NAMALWA (cell line): ENCODE measurements at regions not wholly inside any gene's neighbourhood (a gene's known extent, or its start where the extent isn't known, plus 50 kb on each side); places are given as distances from the start of the nearest gene placed in this dataset.
"Not testable (repeated sequence)": the region's sequence is repeated elsewhere in the genome, so short reads cannot be mapped to it uniquely, and the experiment has no call there.

ENCODE experiments used
- DNase-seq: peaks from one replicate; pipeline ENCODE4 v3.0.0-alpha.2; 2015; ENCODE audit warnings: low spot score

DNA sequence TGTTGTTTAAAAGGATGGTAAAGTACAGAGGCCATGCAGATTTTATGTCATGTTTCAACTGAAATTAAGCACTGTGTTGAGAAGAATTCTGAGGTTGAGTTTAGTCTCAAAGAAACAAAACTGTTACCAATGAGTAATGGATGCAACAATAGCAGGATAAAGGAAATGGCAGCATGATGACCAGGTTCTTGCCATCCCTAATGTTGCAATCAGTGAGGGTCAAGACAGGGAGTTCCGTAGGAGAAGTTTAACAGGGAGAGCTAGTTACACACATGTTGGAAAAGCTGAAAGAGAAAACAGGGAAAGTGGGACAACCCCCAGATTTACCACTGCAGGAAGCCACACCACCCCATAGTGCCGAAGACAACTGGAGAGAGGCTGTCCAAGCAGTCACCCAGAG lies 343.8 kb upstream of the EPHA4 start:
- DNase-seq: no peak

DNA sequence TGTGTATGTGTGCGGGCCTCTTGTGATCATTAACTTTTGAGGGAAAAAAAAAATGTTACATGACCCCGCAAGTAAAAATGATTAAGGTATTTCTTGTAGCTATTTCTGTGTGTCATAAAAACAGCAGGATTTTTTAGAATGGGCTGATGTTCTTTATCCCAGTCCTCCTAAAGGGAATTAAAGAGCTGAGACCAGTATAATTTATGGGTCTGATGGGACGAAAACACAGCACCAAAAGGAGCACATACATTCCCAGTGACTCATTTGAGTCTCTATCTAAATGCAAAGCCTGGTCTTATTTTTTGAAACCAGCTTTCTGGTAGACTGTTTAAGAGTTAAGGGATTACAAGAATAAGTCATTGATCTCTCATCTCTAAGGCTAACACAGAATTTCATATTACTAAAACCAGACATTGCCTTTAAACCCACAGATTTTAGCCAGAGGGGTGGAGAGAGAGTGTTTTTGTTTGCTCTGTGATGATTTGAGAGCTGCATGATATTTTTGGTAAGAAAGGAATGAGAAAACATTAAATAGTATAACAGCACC lies 342.3 kb upstream of the EPHA4 start:
- no peak for DNase-seq

DNA sequence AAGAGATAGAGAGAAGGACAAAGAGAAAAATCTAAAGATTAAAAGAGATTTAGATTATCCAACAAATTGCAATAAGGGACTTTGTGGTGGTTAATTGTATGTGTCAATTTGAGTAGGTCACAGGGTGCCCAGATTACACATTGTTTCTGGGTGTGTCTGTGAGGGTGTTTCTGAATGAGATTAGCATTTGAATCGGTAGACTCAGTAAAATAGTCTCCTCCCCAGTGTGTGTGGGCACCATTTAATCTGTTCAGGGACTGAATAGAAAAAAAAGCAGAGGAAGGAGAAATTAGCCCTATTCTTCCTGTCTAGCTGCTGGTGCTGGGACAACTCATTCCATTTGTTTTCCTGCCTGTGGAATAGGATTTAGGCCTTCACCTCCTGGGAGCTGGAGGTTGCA lies 339.8 kb upstream of the EPHA4 start:
- DNase-seq: no peak

DNA sequence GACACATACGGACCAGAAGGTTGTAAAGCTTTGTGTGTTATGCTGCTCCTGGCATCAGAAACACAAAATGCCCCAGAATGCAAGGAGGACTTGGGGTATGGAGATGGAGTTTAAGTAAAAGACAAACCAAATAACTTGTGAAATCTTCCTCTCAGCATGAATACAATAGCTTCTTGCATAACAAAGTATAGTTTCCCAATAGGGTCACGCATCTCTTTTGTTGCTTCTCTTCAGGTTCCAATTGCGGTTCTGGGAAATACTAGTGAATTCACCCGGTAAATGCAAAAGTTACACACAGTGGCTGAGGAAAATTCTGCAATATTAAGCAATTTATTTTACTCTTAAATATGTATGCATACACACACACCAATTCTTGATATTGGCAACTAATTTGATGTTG lies 339.2 kb upstream of the EPHA4 start:
- DNase-seq: no peak

DNA sequence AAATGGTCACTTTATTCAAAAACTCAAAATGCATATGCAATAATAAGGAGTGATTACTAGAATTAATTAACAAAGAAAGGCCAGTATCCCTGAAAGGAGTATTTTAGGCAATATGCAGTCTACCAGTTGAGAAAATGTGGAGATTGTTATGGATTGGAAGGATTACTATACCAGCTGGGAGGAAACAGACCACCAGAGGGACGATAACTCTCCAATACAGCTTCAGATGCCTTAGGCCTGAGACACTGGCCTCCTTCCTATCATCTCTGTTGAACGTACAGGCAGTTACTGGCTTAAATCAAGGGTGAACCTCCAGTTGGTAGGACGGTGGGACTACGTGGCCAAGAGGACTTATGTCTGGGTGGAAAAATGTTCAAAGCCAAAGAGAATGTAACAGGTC lies 336.4 kb upstream of the EPHA4 start:
- DNase-seq: no peak

DNA sequence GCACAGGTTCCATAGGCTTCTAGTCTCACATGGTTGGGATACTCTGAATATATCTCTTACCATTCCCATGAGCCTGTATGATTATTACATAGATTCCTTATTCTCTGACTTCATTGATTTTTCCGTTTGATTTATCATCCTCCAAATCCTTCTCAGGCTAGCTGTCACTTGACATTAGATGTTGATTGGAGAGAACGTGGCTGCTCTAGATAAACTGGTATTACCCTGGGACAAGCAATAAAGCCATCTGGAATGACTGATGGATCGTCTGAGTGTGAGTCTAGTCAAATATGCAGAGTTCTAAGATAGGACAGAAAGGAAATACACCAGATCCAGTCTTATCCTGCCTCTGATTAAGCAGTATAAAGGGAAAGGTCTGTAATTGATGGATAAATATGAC lies 325.6 kb upstream of the EPHA4 start:
- no peak for DNase-seq

DNA sequence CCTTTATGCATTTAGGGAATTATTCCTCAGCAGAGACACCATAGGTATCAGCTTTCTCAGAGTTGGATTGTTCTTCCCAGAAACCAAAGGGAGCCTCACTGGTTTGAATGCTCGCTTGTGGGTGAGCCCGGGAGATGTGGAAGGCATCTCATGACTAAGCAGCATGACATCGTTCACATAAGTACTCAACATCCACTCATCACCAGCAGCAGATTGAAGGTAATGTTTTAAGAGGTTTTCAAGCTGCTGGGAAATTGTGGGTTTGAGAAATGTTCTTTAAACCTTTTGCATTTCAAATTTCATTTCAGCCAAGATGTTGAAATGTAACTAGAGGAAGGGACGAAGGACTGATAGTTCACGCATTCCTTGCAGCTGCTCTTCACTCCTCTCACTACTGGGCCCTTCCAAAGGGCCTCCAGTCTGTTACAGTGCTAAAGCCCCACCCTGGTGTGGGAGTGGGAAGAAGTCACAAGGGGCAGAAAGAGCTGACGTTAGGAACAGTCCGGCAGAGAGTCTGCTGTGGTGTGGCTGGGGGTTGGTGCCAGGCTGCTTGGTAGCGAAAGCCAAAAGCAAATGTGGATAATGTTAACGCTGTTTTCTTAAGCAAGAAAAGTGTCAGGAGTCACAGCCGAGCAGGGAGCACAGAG lies 324.5 kb upstream of the EPHA4 start:
- no peak for DNase-seq

DNA sequence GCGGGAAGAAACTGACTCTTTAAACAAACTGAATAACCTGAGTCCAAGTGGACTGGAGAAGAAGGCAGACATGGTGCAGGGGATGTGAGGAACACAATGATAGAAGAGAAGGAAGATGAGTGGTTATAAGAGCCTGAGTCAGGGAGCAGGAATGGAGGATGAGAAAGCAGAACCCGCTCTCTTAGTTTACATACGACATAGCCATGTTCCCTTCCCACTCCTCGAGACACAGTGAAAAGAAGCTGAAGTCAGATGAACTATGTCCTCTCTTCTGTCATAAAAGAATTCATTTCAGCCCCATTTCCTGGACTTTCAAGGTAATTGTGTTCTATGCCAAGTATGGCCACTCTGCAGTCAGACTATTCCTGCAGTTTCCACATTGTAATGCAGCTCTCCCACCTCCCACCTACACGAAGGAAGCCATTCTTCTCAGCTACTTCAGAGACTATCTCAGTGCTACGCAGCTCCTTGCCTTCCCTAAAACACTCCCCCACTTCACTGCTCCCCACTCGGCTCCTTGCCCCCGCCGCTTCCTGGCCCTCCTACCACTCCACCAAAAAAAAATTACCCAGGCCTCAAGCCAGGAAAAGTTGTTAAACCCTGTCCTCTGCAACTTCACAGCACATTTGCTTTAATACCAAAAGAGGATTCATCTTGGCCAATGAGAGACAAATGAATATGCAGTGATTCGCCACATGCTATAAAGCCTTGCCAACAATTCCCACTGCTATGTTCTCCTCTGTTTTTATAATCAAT lies 323.4 kb upstream of the EPHA4 start:
- no peak for DNase-seq

DNA sequence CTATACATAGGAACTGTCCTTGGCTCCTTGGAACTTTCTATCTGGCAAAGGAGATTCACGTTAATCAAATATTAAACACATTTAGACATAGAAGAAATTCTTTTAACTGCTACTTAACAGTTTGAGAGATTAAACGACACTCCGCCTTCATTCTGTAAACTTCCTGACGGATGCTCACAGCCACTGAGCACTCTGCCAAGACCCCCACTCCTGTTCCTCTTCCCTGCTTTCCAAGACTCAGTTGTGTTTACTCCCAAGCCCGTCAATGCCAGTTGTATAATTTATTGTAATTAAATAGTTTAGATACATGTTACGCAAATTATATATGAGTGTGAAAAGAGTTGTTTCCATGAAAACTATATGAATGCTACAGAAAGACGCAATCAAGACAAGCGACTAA lies 321.4 kb upstream of the EPHA4 start:
- DNase-seq: no peak

DNA sequence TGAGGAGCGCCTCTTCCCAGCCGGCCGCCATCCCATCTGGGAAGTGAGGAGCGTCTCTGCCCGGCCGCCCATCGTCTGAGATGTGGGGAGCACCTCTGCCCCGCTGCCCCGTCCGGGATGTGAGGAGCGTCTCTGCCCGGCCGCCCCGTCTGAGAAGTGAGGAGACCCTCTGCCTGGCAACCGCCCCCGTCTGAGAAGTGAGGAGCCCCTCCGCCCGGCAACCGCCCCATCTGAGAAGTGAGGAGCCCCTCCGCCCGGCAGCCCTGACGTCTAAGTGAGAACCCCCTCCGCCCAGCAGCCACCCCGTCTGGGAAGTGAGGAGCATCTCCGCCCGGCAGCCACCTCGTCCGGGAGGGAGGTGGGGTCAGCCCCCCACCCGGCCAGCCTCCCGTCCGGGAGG lies 319.9 kb upstream of the EPHA4 start:
- DNase-seq: not testable (repeated sequence)

DNA sequence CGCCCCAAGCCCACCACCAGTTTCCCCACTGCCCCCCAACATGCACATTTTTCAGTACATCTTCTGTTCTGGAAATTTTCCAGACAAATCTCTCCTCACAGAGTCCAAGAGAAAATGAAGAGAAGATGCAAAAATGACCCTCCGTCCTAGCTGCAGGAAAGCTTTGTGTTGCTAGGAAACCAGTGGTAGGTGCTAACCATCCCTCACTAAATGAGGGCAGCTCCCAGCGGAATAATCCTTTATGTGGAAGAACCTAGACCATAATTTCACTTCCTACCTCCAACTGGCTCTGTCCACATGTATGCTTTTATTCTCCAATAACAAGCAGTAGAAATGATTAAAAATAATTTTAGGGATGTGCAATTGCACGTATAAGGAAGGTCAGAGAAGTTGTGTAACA lies 311.9 kb upstream of the EPHA4 start:
- DNase-seq: no peak

DNA sequence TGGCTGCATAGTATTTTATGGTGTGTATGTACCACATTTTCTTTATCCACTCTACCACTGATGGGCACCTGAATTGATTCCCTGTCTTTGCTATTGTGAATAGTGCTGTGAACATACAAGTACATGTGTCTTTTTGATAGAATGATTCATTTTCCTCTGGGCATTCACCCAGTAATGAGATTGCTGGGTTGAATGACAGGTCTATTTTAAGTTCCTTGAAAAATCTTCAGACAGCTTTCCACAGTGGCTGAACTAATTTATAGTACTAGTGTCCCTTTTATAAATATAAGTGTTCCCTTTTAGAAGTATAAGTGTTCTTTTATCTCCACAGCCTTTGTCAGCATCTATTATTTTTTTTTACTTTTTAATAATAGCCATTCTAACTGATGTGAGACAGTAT lies 303.9 kb upstream of the EPHA4 start:
- DNase-seq: no peak

DNA sequence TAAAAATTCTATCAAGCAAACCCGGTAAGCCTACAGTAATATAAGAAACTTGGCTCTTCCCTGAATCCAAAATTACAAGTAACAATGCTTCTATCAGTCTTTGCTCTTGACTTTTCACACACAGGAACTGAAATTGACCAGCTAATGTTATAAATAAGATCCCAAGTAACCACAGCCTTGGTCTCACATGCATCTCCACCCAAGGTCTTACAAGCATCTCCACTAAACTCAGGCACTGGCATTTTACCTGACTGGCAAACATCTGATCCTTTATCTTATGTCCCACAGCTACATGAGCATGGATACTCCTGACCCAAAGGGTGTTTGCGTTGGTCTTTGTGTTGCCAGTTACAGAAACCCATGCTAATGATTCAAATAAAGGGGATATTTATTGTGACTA lies 302.3 kb upstream of the EPHA4 start:
- DNase-seq: no peak

DNA sequence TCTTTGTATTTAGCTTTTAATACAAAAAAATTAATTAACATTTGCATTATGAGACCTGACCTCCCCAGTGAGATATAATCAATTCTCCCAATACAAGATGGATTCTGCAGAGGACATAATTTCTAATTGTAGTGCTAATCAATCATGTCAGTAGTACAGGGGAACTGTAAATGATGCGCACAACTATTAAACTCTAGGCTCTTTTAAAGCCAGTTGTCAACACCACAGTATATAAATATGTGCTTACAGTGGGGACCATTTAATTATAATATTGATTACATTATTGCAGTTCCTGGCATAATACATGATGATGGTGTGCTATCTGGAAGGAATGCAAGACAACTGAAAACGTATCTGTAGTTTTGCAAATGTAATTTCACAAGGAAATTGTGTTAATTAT lies 285.6 kb upstream of the EPHA4 start:
- no peak for DNase-seq

DNA sequence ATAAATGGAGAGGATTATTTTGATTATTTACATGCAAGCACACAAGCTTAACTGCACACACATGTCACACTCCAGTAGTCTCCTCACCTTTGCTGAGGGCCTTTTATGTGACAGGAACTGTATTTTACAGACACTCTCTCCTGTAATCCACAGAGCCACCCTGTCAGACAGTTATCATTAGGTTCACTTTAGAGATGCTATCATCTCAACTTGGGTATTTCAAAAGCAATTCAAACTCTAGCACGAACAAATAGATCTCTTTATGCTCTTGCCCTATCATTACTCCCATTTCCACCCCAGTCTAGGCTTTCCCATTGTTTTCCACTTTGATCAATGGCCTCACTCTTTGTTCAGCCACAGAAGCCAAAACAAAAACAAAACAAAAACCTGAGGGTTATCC lies 281.2 kb upstream of the EPHA4 start:
- DNase-seq: no peak

DNA sequence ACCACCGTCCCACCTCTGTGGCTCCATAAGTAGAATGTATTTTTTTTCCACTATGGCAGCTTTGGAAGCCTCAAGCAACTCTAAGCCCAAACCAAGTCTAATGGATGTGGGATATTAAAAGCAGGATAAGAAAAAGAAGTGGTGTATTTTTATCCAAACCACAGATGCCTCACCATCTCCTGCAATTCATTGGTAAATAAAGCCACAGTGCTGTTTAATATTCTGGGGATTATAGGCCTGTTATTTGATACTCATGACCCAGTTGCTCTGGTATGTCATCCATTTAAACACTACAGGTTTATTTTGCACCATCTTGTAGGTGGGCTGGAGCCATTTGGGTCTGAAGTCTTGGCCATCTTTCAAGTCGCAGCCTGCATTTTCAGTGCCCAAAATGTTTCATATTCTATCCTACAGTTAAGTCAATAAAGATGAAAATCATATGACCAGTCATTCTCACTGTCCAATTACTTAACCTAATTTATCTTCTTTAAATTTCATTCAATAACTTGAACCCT lies 279.5 kb upstream of the EPHA4 start:
- no peak for DNase-seq

DNA sequence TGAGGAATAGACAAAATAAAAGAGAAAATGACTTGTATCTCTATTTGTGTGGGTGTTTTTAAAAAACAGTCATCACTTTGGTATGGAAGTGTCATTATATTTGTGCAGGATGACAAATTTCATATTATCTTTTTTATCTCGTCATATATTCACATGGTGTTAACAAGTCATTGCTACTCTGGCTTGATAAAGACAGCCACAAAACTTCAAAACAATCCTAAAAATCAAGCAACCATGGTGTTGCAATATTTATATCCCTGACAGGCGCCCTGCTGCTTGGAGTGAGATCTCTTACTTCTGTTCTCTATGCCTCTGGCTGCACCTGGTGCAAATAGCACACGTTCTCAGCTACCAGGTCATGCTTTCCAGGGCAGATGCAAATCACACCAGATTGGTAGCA lies 278.0 kb upstream of the EPHA4 start:
- no peak for DNase-seq

DNA sequence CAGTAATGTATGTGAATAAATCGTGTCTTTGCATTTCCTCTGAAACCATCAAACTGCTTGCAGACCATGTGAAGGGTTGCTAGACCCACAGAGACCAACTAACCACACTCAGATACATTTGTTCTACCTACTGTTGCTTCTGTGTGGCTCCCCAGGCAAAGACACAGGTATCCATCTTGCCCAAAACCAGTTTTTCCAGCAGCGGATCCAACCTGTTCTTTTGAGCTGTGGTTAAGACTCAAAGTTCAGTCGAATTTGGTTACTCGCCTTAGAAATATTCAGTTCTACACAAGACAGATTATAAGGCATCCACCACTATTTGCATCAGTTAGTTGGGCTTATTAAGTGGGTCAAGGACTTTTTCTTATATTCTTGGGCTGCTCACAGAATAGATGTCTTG lies 276.2 kb upstream of the EPHA4 start:
- DNase-seq: no peak

DNA sequence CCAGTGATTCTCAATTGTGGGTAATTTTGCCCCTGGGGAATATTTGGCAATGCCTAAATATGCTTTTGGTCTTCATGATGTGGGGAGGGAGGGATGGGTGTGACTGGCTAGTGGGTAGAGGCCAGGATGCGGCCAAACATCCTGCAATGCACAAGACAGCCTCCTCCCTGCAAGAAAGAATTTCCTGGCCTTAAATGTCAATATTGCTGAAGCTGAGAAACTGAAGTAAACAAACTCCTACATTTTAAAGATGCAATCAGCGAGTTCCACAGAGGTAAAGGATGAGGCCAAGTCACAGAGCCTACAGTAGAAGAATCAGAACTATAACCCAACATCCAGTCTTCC lies 272.9 kb upstream of the EPHA4 start:
- DNase-seq: no peak

DNA sequence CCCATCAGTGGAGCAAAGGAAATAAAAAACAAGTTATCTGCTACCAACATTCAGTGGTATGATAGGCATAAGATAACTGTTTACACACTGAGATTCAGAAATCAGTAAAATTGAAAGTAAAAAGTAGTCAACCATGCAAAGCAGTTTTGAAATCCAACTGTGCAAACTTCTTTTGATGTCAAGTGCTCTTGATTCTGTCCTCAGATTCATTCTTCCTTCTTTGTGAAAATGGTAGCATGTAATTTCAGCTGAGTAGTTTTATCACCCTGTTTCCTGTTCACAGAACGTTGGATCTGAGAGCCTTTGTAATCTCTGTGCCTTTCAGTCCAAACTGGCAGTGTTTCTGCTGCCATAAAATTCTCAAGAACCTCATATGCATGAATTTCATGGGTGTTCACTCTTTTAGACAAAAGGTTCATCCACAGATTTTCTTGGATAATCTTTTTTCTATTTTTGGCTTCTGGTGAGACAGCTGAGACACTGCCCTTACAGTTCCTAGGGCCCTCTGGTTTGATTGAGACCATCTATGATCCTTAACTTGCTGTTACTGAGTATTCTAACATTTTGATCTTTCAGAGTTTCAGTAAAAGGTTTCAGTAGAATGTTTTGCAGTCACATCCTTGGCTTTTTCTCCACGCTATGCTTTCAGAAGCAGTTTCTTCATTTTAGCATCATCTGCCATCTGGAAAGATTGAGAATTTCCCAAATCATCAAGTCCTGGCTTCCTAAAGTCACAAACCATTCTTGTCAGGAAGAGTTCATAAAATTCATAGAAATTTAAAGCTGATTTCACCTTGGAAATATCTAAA lies 272.3 kb upstream of the EPHA4 start:
- DNase-seq: no peak

DNA sequence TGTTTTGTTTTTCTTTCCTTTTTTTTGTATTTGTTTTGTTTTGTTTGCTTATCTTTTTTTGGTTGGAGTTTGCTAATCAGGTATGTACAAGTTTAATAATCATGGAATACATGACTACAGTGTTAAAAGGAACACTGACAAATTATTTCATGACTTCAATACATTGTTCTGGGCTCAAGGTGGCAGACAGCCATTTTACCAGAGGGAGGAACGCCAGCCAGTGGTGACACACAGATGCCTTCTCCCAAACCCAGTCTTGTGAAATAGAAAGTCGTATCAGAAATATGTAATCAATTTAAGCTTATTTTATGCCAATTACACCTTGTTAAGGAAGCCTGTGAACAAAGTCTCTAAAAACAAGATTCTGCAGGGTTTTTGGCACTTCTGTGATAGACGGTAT lies 264.0 kb upstream of the EPHA4 start:
- no peak for DNase-seq

DNA sequence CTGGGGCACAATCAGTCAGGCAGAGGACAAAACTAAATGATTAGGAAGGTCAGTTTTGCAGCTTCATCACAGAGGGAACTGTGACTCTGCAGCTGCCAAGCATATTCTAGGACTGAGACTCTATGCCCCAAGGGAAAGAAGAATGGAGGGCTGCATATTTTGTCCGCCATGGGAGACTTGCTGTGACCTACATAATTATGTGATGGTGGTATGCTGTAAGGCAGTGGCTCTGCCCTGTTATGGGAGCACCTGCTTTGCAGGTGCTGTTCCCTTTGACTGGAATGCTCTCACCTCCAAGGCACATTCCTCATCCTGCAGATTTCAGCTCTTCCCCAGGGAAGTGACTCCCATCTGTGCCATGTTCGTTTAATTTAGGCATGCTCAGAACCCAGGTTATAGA lies 261.9 kb upstream of the EPHA4 start:
- no peak for DNase-seq

DNA sequence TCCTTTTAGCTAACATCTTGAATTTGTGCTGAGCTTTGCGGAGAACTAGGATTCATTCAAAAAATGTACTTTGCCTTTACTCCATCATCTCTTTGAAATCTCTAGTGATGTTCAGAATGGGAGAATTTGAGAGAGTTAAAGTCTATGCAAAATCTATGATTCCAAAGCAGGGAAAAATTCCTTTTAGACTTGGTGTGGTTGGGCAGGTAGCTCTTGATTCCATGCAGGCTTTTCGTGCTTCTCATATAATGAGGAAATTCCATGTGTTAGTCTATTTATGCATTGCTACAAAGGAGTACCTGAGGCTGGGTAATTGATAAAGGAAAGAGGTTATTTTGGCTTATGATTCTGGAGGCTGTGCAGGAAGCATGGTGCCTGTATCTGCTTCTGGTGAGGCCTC lies 258.9 kb upstream of the EPHA4 start:
- no peak for DNase-seq
